Natural killer cell treated with Interleukin-12 subunit alpha and Interleukin-12 subunit beta and Interleukin-15 and Interleukin-18, amount 100 ng/mL, for 72 hours (primary cell): ENCODE measurements at regions not wholly inside any gene's neighbourhood (a gene's known extent, or its start where the extent isn't known, plus 50 kb on each side); places are given as distances from the start of the nearest gene placed in this dataset.

ENCODE experiments used
- ATAC-seq, 2 donors: fragments of 150-1000 bp; cut with Tn5 transposase in 1 of 2; sonication (Bioruptor Pico), chemical (Tn5 transposase) in 1 of 2; 2 replicates each; pipeline ENCODE4 v1.10.0; 2021
- DNase-seq: peaks from one replicate; pipeline ENCODE4 v3.0.0; 2022; ENCODE audit warnings: low spot score
- H3K27ac Mint-ChIP-seq, 2 donors: 1 replicate in 1 of 2; 2 replicates in 1 of 2; pipeline ENCODE4 v1.8.0; 2022; ENCODE audit warnings: mixed read lengths in 2 of 2, mild to moderate bottlenecking in 1 of 2, moderate library complexity in 1 of 2
- H3K27me3 Mint-ChIP-seq, 2 donors: 1 replicate in 1 of 2; 2 replicates in 1 of 2; pipeline ENCODE4 v1.8.0; 2022; ENCODE audit warnings: mixed read lengths in 2 of 2
- H3K36me3 Mint-ChIP-seq: one replicate; pipeline ENCODE4 v1.8.0; 2022; ENCODE audit warnings: mixed read lengths
- H3K4me1 Mint-ChIP-seq, 2 donors: 1 replicate in 1 of 2; 2 replicates in 1 of 2; pipeline ENCODE4 v1.8.0; 2022; ENCODE audit warnings: low read depth in 2 of 2, mixed read lengths in 2 of 2, mild to moderate bottlenecking in 1 of 2
- H3K4me3 Mint-ChIP-seq: one replicate; pipeline ENCODE4 v1.8.0; 2022; ENCODE audit warnings: mixed read lengths
- H3K9me3 Mint-ChIP-seq: 2 replicates; pipeline ENCODE4 v1.8.0; 2022; ENCODE audit warnings: mixed read lengths

DNA sequence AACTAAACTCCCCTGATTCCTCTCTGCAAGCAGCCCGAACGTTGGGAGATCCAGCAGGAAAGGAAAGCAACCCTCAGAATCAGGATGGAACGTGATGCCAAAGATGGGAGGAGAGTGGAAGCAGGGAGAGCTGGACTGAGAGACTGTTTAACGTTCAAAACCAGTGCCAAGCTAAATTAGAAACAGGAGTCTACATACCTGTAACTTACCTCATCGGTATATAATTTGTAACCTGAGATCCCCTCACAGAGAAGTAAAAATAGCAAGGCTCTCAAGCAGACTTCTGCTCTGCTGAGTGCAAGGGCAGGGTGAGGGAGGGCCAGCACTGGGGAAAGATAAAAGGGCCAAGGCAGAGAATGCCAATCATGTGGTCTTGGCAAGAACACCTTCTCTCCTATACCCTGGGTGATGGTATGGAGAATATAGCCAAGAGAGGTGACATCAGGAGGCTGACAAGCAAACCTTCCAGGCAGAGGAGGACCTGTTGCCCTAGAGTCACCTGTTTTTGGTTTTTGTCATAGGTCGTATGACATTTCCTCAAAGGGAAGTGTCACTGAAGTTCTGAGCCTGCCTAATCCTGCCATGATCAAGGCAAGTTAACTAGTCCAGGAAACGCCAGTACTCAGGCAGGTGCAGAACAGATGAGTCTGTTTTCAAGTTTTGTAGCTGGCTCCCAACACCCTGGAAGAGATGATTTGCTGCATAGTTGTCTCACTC is 472.0 kb downstream of the NFIB start:
- no peak for DNase-seq

DNA sequence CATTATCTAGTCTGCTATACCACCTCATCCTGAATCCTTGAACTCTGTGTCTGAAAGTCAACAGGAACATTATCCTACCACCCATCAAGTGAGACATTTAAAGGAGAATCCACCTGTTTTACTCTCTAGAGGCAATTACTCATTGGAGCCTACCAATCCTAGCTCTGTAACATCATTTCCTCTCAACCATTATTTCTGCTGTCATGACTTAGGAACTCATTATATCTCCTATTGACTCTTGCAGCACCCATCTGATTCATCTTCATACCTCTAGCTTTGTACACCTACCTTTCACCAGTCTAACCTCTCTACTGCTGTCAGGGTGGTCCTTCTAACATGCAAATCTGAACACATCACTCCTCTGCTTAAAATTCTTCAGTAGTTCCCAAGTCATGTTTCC is 481.5 kb downstream of the NFIB start:
- no peak for DNase-seq

More for the DNA sequence above, 472.0 kb downstream of the NFIB start:
- ATAC-seq, result no peak
- Mint-ChIP-seq H3K4me3 (no peak overlapping the region), H3K27ac (no peak overlapping the region), H3K4me1 (no peaks in the 10 kb centered on the region), H3K9me3 (peaks cover 20% of the 10 kb centered on the region), H3K27me3 (no peaks in the 10 kb centered on the region), H3K36me3 (no peaks in the 10 kb centered on the region)

DNA sequence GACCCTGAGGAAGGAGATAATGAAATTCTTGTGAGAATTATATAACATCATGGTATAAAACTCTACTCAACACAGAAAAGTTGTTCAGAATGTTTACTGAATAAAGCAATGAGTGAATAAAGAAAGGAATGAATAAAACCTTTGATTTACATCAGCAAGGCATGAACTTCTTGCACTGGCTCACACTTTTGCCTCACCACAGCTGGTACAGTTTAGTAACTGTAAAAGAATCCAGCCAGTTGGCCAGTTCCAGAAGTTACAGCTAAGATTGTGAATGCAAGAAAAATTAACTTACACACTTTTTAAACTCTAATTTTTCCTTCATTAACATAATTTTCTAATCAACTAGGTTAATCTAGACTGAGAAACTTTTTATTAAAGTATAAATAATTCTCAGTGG is 490.9 kb downstream of the NFIB start:
- H3K9me3 Mint-ChIP-seq, result peaks cover 18% of the 10 kb centered on the region
- ATAC-seq (no peak), DNase-seq (no peak)
- no peaks in the 10 kb centered on the region for H3K4me1 Mint-ChIP-seq
- H3K4me3 Mint-ChIP-seq, result no peak overlapping the region
- H3K27ac Mint-ChIP-seq, result no peak overlapping the region
- H3K27me3 Mint-ChIP-seq, result no peaks in the 10 kb centered on the region
- peaks cover 8% of the 10 kb centered on the region for H3K36me3 Mint-ChIP-seq

More for the DNA sequence above, 481.5 kb downstream of the NFIB start:
- H3K27ac Mint-ChIP-seq, result no peak overlapping the region
- peaks cover 8% of the 10 kb centered on the region for H3K36me3 Mint-ChIP-seq
- H3K4me1 Mint-ChIP-seq, result no peaks in the 10 kb centered on the region
- peaks cover 37% of the 10 kb centered on the region for H3K9me3 Mint-ChIP-seq
- no peak overlapping the region for H3K4me3 Mint-ChIP-seq
- ATAC-seq, result no peak
- H3K27me3 Mint-ChIP-seq, result no peaks in the 10 kb centered on the region

DNA sequence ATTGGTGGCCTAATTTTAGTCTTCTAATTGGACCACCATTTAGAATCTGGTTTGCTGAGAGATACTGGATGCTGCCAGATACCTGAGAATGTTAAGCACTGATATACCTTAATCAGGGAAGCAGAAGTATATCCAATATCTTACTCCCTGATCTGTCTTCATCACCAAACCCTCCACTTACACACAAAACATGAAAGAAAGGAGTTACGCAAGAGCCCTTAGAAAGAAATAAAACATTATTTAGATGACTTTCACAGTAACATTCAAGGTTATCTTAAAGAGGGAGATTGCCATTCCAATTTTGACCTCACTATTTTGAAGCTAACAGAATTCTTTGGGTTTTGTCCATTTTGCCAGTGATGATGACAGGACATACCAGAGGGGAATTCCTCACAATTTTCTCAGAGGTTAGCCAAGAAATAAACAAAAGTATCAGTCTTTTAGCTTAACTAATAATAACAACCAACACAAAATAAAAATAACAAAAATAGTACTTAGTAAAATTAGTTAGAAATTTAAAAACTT is 496.1 kb downstream of the NFIB start:
- Mint-ChIP-seq H3K9me3 (peaks cover 22% of the 10 kb centered on the region), H3K27me3 (no peaks in the 10 kb centered on the region), H3K4me3 (no peak overlapping the region), H3K4me1 (no peaks in the 10 kb centered on the region), H3K36me3 (peaks cover 8% of the 10 kb centered on the region), H3K27ac (no peak overlapping the region)
- DNase-seq, result no peak
- ATAC-seq, result no peak

DNA sequence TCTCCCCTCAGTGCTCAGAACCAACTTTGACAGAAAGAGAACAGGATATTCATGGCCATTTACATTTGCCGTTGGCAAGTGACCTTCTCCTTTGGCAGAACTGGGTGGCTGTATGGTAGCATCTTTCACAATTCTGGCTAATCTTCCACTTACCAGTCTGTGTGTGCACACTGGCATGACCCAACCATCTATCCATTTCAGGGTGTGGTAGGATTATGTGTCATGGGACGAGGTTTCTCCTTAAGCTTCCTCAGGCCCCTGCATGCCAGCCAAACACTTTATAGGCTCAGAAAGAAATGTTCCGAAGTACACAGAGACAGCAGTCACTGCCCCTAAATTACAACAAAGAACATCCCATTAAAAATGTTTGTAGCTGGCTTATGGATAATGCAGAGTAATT is 497.1 kb downstream of the NFIB start:
- H3K4me3 Mint-ChIP-seq, result no peak overlapping the region

DNA sequence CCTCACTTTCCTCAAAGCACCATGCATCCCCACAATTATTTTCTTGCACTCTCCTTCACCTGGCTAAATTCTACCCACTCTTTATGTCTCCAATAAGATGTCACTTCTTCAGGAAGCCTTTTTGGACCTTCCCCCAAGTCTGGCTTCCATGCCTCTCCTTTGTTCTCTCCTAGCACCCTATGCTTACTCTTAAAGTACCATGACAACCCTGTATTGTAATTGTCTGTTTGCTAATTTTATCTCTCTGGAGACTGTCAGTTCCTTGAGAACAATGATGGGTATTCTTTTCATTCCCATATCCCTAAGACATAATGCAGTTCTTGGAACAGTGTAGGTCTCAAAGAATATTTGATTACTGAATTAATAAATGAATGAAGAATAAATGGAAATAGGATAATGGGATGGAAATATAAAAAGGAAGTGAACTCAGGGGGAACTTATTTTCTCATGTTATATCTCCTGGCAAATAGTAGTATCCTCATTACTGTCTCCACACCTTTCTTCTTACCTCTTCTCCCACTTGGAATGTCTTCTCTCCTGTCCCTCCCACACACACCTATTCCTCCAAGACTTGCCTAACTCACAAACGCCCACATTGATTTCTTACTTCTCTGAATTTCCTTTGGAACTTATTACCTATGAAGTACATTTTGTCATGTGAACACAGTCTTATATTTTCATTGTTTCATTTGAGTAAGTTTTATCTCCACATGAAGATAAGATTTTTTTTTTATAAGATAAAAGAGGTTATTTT is 499.1 kb downstream of the NFIB start:
- Mint-ChIP-seq H3K9me3 (peaks cover 19% of the 10 kb centered on the region), H3K4me1 (no peaks in the 10 kb centered on the region), H3K4me3 (no peak overlapping the region), H3K36me3 (no peaks in the 10 kb centered on the region), H3K27ac (no peak overlapping the region), H3K27me3 (no peaks in the 10 kb centered on the region)
- DNase-seq (no peak), ATAC-seq (no peak)

More for the DNA sequence above, 497.1 kb downstream of the NFIB start:
- Mint-ChIP-seq H3K27ac (no peak overlapping the region), H3K9me3 (peaks cover 23% of the 10 kb centered on the region), H3K4me1 (no peaks in the 10 kb centered on the region), H3K36me3 (peaks cover 8% of the 10 kb centered on the region), H3K27me3 (no peaks in the 10 kb centered on the region)
- ATAC-seq, result no peak
- DNase-seq, result no peak

DNA sequence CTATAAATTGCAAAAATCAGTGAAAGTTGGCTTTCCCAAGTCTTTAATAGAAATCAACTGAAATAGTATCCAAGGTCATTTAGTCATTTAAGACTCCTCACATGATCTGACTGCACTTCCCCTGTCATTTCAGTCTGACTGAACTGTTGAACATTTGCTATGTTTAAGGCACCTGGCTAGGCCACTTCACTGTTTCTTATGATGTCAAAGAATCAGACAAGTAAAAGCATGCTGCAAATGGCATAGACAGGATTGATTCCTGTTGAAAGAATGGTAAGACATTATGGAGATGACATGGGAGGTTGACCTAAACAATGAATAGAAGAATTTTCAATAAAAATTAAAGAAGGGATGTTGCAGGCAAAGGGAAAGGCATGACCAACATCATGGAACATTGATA is 502.1 kb downstream of the NFIB start:
- Mint-ChIP-seq H3K36me3 (peaks cover 5% of the 10 kb centered on the region), H3K4me1 (no peaks in the 10 kb centered on the region), H3K27me3 (no peaks in the 10 kb centered on the region), H3K9me3 (peaks cover 29% of the 10 kb centered on the region), H3K4me3 (no peak overlapping the region), H3K27ac (no peak overlapping the region)
- DNase-seq, result no peak
- ATAC-seq, result no peak

DNA sequence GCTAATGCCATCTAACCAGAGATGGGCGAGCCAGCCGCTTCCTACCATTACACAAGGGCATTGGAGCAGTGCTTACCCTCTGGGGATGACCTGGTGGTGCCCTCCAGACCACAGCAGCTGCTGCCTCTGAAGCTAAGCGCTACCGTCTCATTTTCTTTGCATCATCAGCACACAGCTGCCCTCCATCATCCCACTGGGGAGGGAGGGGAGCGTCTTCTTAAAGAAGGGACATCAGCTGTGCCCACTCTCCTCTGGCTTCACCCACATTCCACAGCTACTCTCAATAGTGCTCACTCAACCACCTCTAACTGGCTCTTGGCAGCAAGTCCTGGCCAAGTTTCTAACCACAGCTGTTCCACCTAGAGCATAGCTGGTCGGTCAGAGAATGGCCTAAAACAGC is 503.4 kb downstream of the NFIB start:
- Mint-ChIP-seq H3K9me3 (peaks cover 35% of the 10 kb centered on the region), H3K27me3 (no peaks in the 10 kb centered on the region), H3K27ac (no peak overlapping the region), H3K4me1 (no peaks in the 10 kb centered on the region), H3K36me3 (peaks cover 5% of the 10 kb centered on the region), H3K4me3 (no peak overlapping the region)
- DNase-seq (no peak), ATAC-seq (no peak)

DNA sequence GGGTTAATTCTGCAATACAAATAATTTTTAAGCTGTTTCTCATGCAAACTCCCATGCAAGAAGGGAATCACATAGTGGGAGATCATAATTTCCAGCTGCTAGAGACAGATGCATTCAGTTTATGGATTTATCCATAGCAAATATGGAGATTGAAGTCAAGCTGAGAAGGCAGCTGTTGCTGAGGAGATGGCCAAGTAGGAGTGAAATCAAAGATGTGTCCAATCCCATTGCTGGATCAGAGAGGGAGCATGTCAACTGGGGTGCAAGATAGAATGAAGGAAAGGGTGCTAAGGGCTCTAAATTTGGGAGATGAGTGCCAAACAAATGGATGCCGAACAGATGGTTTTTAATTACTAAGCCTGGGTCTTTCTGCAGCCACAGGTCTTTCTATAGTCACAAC is 504.5 kb downstream of the NFIB start:
- Mint-ChIP-seq H3K4me3 (no peak overlapping the region), H3K36me3 (peaks cover 5% of the 10 kb centered on the region), H3K27me3 (no peaks in the 10 kb centered on the region), H3K9me3 (peaks cover 30% of the 10 kb centered on the region), H3K27ac (no peak overlapping the region), H3K4me1 (no peaks in the 10 kb centered on the region)
- no peak for ATAC-seq
- no peak for DNase-seq

DNA sequence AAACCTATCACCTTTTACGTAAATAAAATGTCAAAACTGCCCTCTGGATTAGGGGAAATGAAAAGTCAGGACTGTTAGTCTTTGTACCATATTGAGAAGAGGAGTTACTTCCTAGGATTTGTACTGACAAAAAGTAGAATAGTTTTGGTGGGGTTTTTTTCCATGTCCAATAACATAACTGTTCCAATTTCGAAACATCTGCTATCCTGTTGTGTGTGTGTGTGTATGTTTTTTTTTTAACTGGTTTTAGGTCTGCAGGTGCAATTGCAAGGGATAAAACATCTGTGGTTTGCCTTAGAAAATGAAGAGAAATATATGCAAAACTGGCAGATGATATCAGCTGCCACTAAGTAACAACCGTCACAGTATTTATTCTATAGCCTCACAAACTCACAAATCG is 506.8 kb downstream of the NFIB start:
- no peaks in the 10 kb centered on the region for H3K4me1 Mint-ChIP-seq
- no peaks in the 10 kb centered on the region for H3K27me3 Mint-ChIP-seq
- ATAC-seq (no peak), DNase-seq (no peak)
- H3K27ac Mint-ChIP-seq, result no peak overlapping the region
- peaks cover 5% of the 10 kb centered on the region for H3K36me3 Mint-ChIP-seq
- no peak overlapping the region for H3K4me3 Mint-ChIP-seq
- peaks cover 26% of the 10 kb centered on the region for H3K9me3 Mint-ChIP-seq

DNA sequence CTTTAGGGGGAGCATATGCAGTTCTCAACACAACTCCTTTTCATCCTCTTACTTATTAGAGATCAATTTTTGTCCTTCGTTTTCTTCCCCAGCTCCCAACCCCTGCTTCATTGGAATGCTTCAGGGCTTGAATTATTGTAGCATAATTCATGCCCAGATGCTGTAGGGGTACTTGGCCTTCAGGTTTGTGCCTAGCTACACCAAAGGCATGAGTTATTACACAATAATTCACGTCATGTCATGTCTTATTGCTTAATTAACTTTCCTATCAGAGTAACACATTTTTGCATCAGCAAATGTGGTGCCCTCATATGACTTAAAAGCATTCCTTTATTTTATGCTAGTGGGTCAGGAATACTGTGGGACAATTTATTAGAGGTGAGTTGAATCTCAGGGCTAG is 507.2 kb downstream of the NFIB start:
- Mint-ChIP-seq H3K27me3 (no peaks in the 10 kb centered on the region), H3K9me3 (peaks cover 23% of the 10 kb centered on the region), H3K4me3 (no peak overlapping the region), H3K36me3 (peaks cover 5% of the 10 kb centered on the region), H3K27ac (no peak overlapping the region), H3K4me1 (no peaks in the 10 kb centered on the region)
- DNase-seq (no peak), ATAC-seq (no peak)

DNA sequence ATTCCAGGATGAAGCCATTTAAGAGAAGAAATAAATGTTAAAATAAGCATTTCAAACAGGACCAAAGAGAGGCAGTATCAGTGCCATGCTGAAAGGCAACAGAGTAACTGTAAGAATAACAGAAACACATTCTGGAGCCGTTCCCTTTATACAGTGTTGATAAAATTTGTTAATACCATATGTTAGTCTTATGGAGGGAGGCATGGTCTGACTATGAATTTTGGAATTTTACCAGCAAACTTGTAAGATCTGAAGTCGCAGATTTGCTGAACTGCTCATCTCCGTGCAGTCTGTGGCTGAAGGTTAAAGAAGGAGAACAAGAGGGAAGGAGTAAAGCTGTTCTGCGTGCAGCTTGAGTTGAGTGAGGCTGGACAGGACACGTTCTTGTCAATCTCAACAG is 508.4 kb downstream of the NFIB start:
- Mint-ChIP-seq H3K9me3 (peaks cover 20% of the 10 kb centered on the region), H3K27ac (no peak overlapping the region), H3K27me3 (no peaks in the 10 kb centered on the region), H3K4me1 (no peaks in the 10 kb centered on the region), H3K36me3 (peaks cover 5% of the 10 kb centered on the region), H3K4me3 (no peak overlapping the region)
- ATAC-seq (no peak), DNase-seq (no peak)

DNA sequence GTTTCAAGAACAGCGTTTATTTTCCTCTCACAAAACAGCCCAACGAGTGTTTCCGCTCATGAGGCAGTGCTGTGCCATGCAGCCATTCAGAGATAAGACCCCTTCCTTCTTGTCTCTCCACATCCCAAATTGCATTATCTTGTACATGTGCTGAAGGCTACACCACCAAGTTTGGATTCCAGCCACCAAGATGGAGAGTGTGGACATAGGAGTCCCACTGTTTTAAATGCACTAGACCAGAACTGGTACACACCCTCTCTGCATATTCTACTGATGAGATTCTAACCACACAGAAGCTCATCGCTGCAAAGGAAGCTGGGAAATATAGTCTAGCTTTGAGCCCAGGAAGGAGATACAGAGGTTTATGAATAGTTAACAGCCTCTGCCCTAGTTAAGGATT is 509.4 kb downstream of the NFIB start:
- Mint-ChIP-seq H3K27ac (no peak overlapping the region), H3K36me3 (peaks cover 5% of the 10 kb centered on the region), H3K9me3 (peaks cover 19% of the 10 kb centered on the region), H3K4me3 (no peak overlapping the region), H3K27me3 (no peaks in the 10 kb centered on the region), H3K4me1 (no peaks in the 10 kb centered on the region)
- DNase-seq (no peak), ATAC-seq (no peak)

DNA sequence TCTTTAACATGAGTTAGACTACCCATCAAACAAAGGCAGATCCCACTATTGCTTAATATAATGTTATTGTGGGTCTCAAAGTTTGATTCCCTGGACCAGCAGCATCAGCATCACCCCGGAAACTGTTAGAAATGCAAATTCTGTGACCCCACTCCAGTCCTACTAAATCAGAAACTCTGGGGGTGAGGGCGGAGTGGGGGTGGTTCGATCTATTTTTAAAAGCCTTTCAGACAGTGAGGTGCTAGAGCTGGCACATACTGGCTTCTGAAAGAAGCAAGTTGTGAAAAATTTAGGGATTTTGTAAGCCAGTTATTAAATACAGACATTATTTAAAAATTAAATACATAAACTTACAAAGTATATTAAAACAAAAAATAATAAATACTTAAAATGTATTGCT is 513.2 kb downstream of the NFIB start:
- Mint-ChIP-seq H3K27ac (no peak overlapping the region), H3K4me3 (no peak overlapping the region), H3K9me3 (peaks cover 12% of the 10 kb centered on the region), H3K4me1 (no peaks in the 10 kb centered on the region), H3K36me3 (peaks cover 2% of the 10 kb centered on the region), H3K27me3 (no peaks in the 10 kb centered on the region)
- no peak for DNase-seq
- ATAC-seq, result no peak
